ENCODE measurements at regions not wholly inside any gene's neighbourhood (a gene's known extent, or its start where the extent isn't known, plus 50 kb on each side); places are given as distances from the start of the nearest gene placed in this dataset.

GRCh38 chrX:146477341-146477740 lies 332.2 kb upstream of the CXorf51B start:
- no peak for DNase-seq
- H3K36me3 ChIP-seq (replicated peaks; ENCODE audit: insufficient read depth, low read length) = no peaks in the 10 kb centered on the region
- H4K20me1 ChIP-seq (ENCODE audit: insufficient read depth, low read length) = no peaks in the 10 kb centered on the region
- H3K79me2 ChIP-seq (ENCODE audit: low read length) = no peaks in the 10 kb centered on the region
- H3K9me3 ChIP-seq (replicated peaks; ENCODE audit: insufficient read depth, low read length) = no peaks in the 10 kb centered on the region
- no peaks in the 10 kb centered on the region for H3F3A ChIP-seq (ENCODE audit: insufficient read depth, low read length)
- H3K27me3 ChIP-seq (replicated peaks; ENCODE audit: insufficient read depth, low read length) = no peaks in the 10 kb centered on the region
- no peak overlapping the region for H2AFZ ChIP-seq (ENCODE audit: low read length)
- no peak overlapping the region for H3K9ac ChIP-seq (ENCODE audit: low read length)
- no peak overlapping the region for H3K27ac ChIP-seq (ENCODE audit: low read length)
- no peak for TF ChIP-seq CTCF (IDR thresholded peaks at IDR 0.05; ENCODE audit: low read length)
- no peak for TF ChIP-seq EZH2 (optimal IDR thresholded peaks at IDR 0.05; ENCODE audit: low read depth, low read length)
- TF ChIP-seq EZH2phosphoT487 (IDR thresholded peaks at IDR 0.05; ENCODE audit: low read length) = no peak
- no peaks in the 10 kb centered on the region for H3K4me1 ChIP-seq (ENCODE audit: low read length)
- no peak overlapping the region for H3K4me3 ChIP-seq (ENCODE audit: low read length)
- no peaks in the 10 kb centered on the region for H3K9me2 ChIP-seq (replicated peaks; ENCODE audit: insufficient read depth, low read length)
- H3K4me2 ChIP-seq (ENCODE audit: low read depth, low read length) = no peak overlapping the region

GRCh38 chrX:146481735-146482134 lies 327.8 kb upstream of the CXorf51B start:
- no peaks in the 10 kb centered on the region for H4K20me1 ChIP-seq (ENCODE audit: insufficient read depth, low read length)
- H3K27ac ChIP-seq (ENCODE audit: low read length) = no peak overlapping the region
- H3K4me2 ChIP-seq (ENCODE audit: low read depth, low read length) = no peak overlapping the region
- H2AFZ ChIP-seq (ENCODE audit: low read length) = no peak overlapping the region
- H3K36me3 ChIP-seq (replicated peaks; ENCODE audit: insufficient read depth, low read length) = no peaks in the 10 kb centered on the region
- H3K9ac ChIP-seq (ENCODE audit: low read length) = no peak overlapping the region
- DNase-seq = no peak
- H3K79me2 ChIP-seq (ENCODE audit: low read length) = no peaks in the 10 kb centered on the region
- H3K9me3 ChIP-seq (replicated peaks; ENCODE audit: insufficient read depth, low read length) = no peaks in the 10 kb centered on the region
- no peaks in the 10 kb centered on the region for H3K4me1 ChIP-seq (ENCODE audit: low read length)
- no peak for TF ChIP-seq CTCF (IDR thresholded peaks at IDR 0.05; ENCODE audit: low read length)
- TF ChIP-seq EZH2phosphoT487 (IDR thresholded peaks at IDR 0.05; ENCODE audit: low read length) = no peak
- TF ChIP-seq EZH2 (optimal IDR thresholded peaks at IDR 0.05; ENCODE audit: low read depth, low read length) = no peak
- no peaks in the 10 kb centered on the region for H3K27me3 ChIP-seq (replicated peaks; ENCODE audit: insufficient read depth, low read length)
- no peaks in the 10 kb centered on the region for H3F3A ChIP-seq (ENCODE audit: insufficient read depth, low read length)
- no peaks in the 10 kb centered on the region for H3K9me2 ChIP-seq (replicated peaks; ENCODE audit: insufficient read depth, low read length)
- no peak overlapping the region for H3K4me3 ChIP-seq (ENCODE audit: low read length)

All from MM.1S (cell line).